Fibroblast of peridontal ligament (primary cell): ENCODE measurements at regions not wholly inside any gene's neighbourhood (a gene's known extent, or its start where the extent isn't known, plus 50 kb on each side); places are given as distances from the start of the nearest gene placed in this dataset.

Source experiments
- DNase-seq: peaks from one replicate; pipeline ENCODE4 v3.0.0-alpha.2; 2010; ENCODE audit errors: extremely low read depth

- peak; percentile 8 for DNase-seq
Measured at GRCh38 chr11:119982517-119983239, 155.2 kb downstream of the TRIM29 start.

- DNase-seq, result no peak
Measured at GRCh38 chr11:119980431-119980830, 157.5 kb downstream of the TRIM29 start.

- DNase-seq, result no peak
Measured at GRCh38 chr11:119979701-119980100, 158.2 kb downstream of the TRIM29 start.

- no peak for DNase-seq
Measured at GRCh38 chr11:119978696-119979095, 159.2 kb downstream of the TRIM29 start.

- DNase-seq, result no peak
Measured at GRCh38 chr11:119977881-119978280, 160.0 kb downstream of the TRIM29 start.

GRCh38 chr11:119977561-119977860 lies 160.4 kb downstream of the TRIM29 start:
- DNase-seq, result no peak

- no peak for DNase-seq
Measured at GRCh38 chr11:119976805-119977560, 160.9 kb downstream of the TRIM29 start.

GRCh38 chr11:119975561-119976152 lies 162.3 kb downstream of the TRIM29 start:
- no peak for DNase-seq

- DNase-seq, result no peak
Measured at GRCh38 chr11:119974467-119974866, 163.4 kb downstream of the TRIM29 start.

- DNase-seq, result no peak
Measured at GRCh38 chr11:119974051-119974450, 163.9 kb downstream of the TRIM29 start.

- no peak for DNase-seq
Measured at GRCh38 chr11:119972281-119972680, 165.6 kb downstream of the TRIM29 start.

GRCh38 chr11:119970555-119971304 lies 167.2 kb downstream of the TRIM29 start:
- DNase-seq, result no peak

- peak; percentile 1 for DNase-seq
Measured at GRCh38 chr11:119964136-119965025, 173.5 kb downstream of the TRIM29 start.

- DNase-seq, result no peak
Measured at GRCh38 chr11:119957951-119958350, 180.0 kb downstream of the TRIM29 start.

- DNase-seq, result no peak
Measured at GRCh38 chr11:119952441-119952840, 185.5 kb downstream of the TRIM29 start.

GRCh38 chr11:119943298-119943655 lies 194.6 kb downstream of the TRIM29 start:
- no peak for DNase-seq

GRCh38 chr11:119942583-119943297 lies 195.2 kb downstream of the TRIM29 start:
- peak; percentile 0 for DNase-seq

GRCh38 chr11:119941636-119942411 lies 196.1 kb downstream of the TRIM29 start:
- DNase-seq, result no peak

GRCh38 chr11:119941171-119941570 lies 196.7 kb downstream of the TRIM29 start:
- DNase-seq, result no peak

GRCh38 chr11:119940401-119940976 lies 197.4 kb downstream of the TRIM29 start:
- no peak for DNase-seq
